GM23338 (cell line): ENCODE measurements at regions not wholly inside any gene's neighbourhood (a gene's known extent, or its start where the extent isn't known, plus 50 kb on each side); places are given as distances from the start of the nearest gene placed in this dataset.

Source experiments
- ATAC-seq: fragments of 200-7000 bp; cut with Tn5 transposase; 3 replicates; pipeline ENCODE4 v1.9.1; 2020
- DNase-seq: peaks from one replicate; pipeline ENCODE4 v3.0.0-alpha.2; 2015; ENCODE audit warnings: low spot score
- H2AFZ ChIP-seq: fragments of 200-600 bp; sonication (generic); 2 replicates; pipeline ENCODE4 v1.8.0; 2016; ENCODE audit warnings: antibody characterized with exemption, mild to moderate bottlenecking, moderate library complexity
- H3F3A ChIP-seq: fragments of 200-600 bp; sonication (generic); replicated peaks from 2 replicates; pipeline ENCODE4 v1.8.0; 2017; ENCODE audit warnings: antibody characterized with exemption, mixed run types, low read depth
- H3K27ac ChIP-seq: fragments of 200-600 bp; sonication (generic); 2 replicates; pipeline ENCODE4 v1.6.1; 2016; ENCODE audit warnings: low read depth
- H3K27me3 ChIP-seq: fragments of 200-600 bp; sonication (generic); 2 replicates; pipeline ENCODE4 v1.8.0; 2016; ENCODE audit warnings: mild to moderate bottlenecking, mixed run types, moderate library complexity; ENCODE audit not compliant: insufficient read depth
- H3K36me3 ChIP-seq: fragments of 200-600 bp; sonication (generic); 2 replicates; pipeline ENCODE4 v1.8.0; 2016; ENCODE audit warnings: mild to moderate bottlenecking; ENCODE audit not compliant: insufficient read depth
- H3K4me1 ChIP-seq: fragments of 200-600 bp; sonication (generic); 2 replicates; pipeline ENCODE4 v1.8.0; 2016; ENCODE audit warnings: mild to moderate bottlenecking, moderate library complexity; ENCODE audit not compliant: insufficient read depth
- H3K4me2 ChIP-seq: fragments of 200-600 bp; sonication (generic); 2 replicates; pipeline ENCODE4 v1.7.1; 2017; ENCODE audit warnings: mixed run types
- H3K4me3 ChIP-seq: fragments of 200-600 bp; sonication (generic); 2 replicates; pipeline ENCODE4 v1.6.1; 2016; ENCODE audit warnings: mixed run types
- H3K79me2 ChIP-seq: fragments of 200-600 bp; sonication (generic); replicated peaks from 2 replicates; pipeline ENCODE4 v1.8.0; 2017; ENCODE audit warnings: mild to moderate bottlenecking; ENCODE audit not compliant: insufficient read depth
- H3K9me2 ChIP-seq: fragments of 200-600 bp; sonication (generic); 2 replicates; pipeline ENCODE4 v1.8.0; 2017; ENCODE audit not compliant: insufficient read depth
- H4K20me1 ChIP-seq: fragments of 200-600 bp; sonication (generic); replicated peaks from 2 replicates; pipeline ENCODE4 v1.8.0; 2017; ENCODE audit warnings: mild to moderate bottlenecking; ENCODE audit not compliant: insufficient read depth
- H3K27ac Mint-ChIP-seq: 2 replicates; pipeline ENCODE4 v1.8.0; 2020; ENCODE audit warnings: inconsistent platforms, mild to moderate bottlenecking, moderate library complexity, mixed read lengths
- H3K27me3 Mint-ChIP-seq: 3 replicates; pipeline ENCODE4 v1.8.0; 2022; ENCODE audit warnings: low read depth, mild to moderate bottlenecking, moderate library complexity, mixed read lengths, inconsistent platforms; ENCODE audit not compliant: insufficient read depth, poor library complexity
- H3K36me3 Mint-ChIP-seq: 3 replicates; pipeline ENCODE4 v1.8.0; 2021; ENCODE audit warnings: low read depth, mild to moderate bottlenecking, inconsistent platforms, moderate library complexity, mixed read lengths
- H3K4me1 Mint-ChIP-seq: 3 replicates; pipeline ENCODE4 v1.8.0; 2020; ENCODE audit warnings: mild to moderate bottlenecking, inconsistent platforms, mixed read lengths
- H3K4me3 Mint-ChIP-seq: 3 replicates; pipeline ENCODE4 v1.8.0; 2021; ENCODE audit warnings: moderate library complexity, mild to moderate bottlenecking, inconsistent platforms, mixed read lengths
- H3K9me3 Mint-ChIP-seq: 3 replicates; pipeline ENCODE4 v1.8.0; 2020; ENCODE audit warnings: moderate library complexity, mild to moderate bottlenecking, inconsistent platforms, mixed read lengths
- CREB1 ChIP-seq: fragments of 250-450 bp; sonication (Bioruptor Pico); IDR thresholded peaks from 2 replicates; pipeline ENCODE4 v1.5.0; 2020; ENCODE audit warnings: low read depth, mild to moderate bottlenecking, moderate library complexity
- CTCF ChIP-seq, 2 experiments: fragments of 200-600 bp in 1 of 2; sonication (generic) in 1 of 2; conservative IDR thresholded peaks; 2 replicates each; pipeline versions ENCODE4 v1.5.1 to v1.6.1; 2016 to 2017; ENCODE audit warnings: antibody characterized with exemption in 2 of 2, low read depth in 2 of 2, mild to moderate bottlenecking in 2 of 2, moderate library complexity in 1 of 2
- ETS1 ChIP-seq: IDR thresholded peaks from 2 replicates; pipeline ENCODE4 v1.6.1; 2016; ENCODE audit warnings: antibody characterized with exemption
- EZH2 ChIP-seq: fragments of 200-600 bp; sonication (generic); IDR thresholded peaks from one replicate; pipeline ENCODE4 v1.8.0; 2017; ENCODE audit warnings: antibody characterized with exemption, mild to moderate bottlenecking, low read depth; ENCODE audit not compliant: unreplicated experiment
- EZH2phosphoT487 ChIP-seq: fragments of 200-600 bp; sonication (generic); IDR thresholded peaks from one replicate; pipeline ENCODE4 v1.8.1; 2018; ENCODE audit warnings: antibody characterized with exemption; ENCODE audit not compliant: unreplicated experiment
- JUNB ChIP-seq: IDR thresholded peaks from one replicate; pipeline ENCODE4 v1.6.1; 2016; ENCODE audit warnings: antibody characterized with exemption; ENCODE audit not compliant: unreplicated experiment
- NANOG ChIP-seq: IDR thresholded peaks from 2 replicates; pipeline ENCODE4 v1.6.1; 2016; ENCODE audit warnings: antibody characterized with exemption, borderline replicate concordance
- POLR2AphosphoS5 ChIP-seq: IDR thresholded peaks from 2 replicates; pipeline ENCODE4 v1.6.1; 2016; ENCODE audit warnings: antibody characterized with exemption, low read depth
- STAT1 ChIP-seq: IDR thresholded peaks from one replicate; pipeline ENCODE4 v1.6.1; 2016; ENCODE audit warnings: antibody characterized with exemption; ENCODE audit not compliant: unreplicated experiment
- ZNF114 ChIP-seq: fragments of 250-450 bp; sonication (Bioruptor Pico); IDR thresholded peaks from 2 replicates; pipeline ENCODE4 v1.5.0; 2020; ENCODE audit warnings: mild to moderate bottlenecking, moderate library complexity
- ZNF331 ChIP-seq: fragments of 250-450 bp; sonication (Bioruptor Pico); IDR thresholded peaks from 2 replicates; pipeline ENCODE4 v1.5.0; 2020; ENCODE audit warnings: low read depth, mild to moderate bottlenecking, moderate library complexity
- ZNF462 ChIP-seq: fragments of 250-450 bp; sonication (Bioruptor Pico); IDR thresholded peaks from 2 replicates; pipeline ENCODE4 v1.5.0; 2020; ENCODE audit warnings: mild to moderate bottlenecking, moderate library complexity
- TF ChIP-seq, protein P1 (sequence below): IDR thresholded peaks from one replicate; pipeline ENCODE4 v1.6.1; 2018; ENCODE audit warnings: antibody characterized with exemption; ENCODE audit not compliant: unreplicated experiment

DNA sequence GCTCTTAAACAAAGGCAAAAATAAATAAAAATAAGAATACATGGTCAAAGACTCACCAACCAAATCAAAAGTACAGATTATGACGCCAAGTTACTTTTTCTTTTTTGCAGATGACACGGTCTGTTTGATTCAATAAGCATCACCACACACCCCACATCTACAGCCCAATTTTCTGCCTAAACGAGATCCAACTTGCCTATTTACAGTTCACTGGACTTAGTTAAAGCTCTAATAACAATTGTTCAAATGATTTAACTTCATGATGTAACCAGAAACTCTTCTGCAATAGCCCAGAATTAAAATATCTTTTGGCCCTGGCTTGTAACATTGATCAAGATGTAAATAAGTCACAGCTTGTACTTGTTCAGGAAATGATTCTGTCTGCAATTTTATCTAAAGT, 590.3 kb upstream of the C9orf72 start:
- H3K27ac ChIP-seq: no peak overlapping the region
- no peaks in the 10 kb centered on the region for H3K36me3 ChIP-seq
- H4K20me1 ChIP-seq: no peaks in the 10 kb centered on the region
- DNase-seq: no peak
- Mint-ChIP-seq H3K36me3 (no peaks in the 10 kb centered on the region), H3K4me1 (no peaks in the 10 kb centered on the region), H3K4me3 (no peak overlapping the region), H3K27me3 (no peaks in the 10 kb centered on the region), H3K27ac (no peak overlapping the region), H3K9me3 (no peaks in the 10 kb centered on the region)
- H2AFZ ChIP-seq: no peak overlapping the region
- H3F3A ChIP-seq: no peaks in the 10 kb centered on the region
- no peak for TF ChIP-seq JUNB
- no peak for TF ChIP-seq STAT1
- TF ChIP-seq NANOG: no peak
- TF ChIP-seq CREB1 (CRISPR knock-in tag): no peak
- no peak for TF ChIP-seq CTCF (conservative IDR thresholded peaks at IDR 0.05; ENCODE audit: low read depth in 2 of 2)
- TF ChIP-seq EZH2: no peak
- no peak for TF ChIP-seq ZNF331 (CRISPR knock-in tag)
- no peak for TF ChIP-seq EZH2phosphoT487
- TF ChIP-seq ETS1: no peak
- no peak for TF ChIP-seq ZNF462 (CRISPR knock-in tag)
- no peak for TF ChIP-seq POLR2AphosphoS5
- TF ChIP-seq, protein P1, sequence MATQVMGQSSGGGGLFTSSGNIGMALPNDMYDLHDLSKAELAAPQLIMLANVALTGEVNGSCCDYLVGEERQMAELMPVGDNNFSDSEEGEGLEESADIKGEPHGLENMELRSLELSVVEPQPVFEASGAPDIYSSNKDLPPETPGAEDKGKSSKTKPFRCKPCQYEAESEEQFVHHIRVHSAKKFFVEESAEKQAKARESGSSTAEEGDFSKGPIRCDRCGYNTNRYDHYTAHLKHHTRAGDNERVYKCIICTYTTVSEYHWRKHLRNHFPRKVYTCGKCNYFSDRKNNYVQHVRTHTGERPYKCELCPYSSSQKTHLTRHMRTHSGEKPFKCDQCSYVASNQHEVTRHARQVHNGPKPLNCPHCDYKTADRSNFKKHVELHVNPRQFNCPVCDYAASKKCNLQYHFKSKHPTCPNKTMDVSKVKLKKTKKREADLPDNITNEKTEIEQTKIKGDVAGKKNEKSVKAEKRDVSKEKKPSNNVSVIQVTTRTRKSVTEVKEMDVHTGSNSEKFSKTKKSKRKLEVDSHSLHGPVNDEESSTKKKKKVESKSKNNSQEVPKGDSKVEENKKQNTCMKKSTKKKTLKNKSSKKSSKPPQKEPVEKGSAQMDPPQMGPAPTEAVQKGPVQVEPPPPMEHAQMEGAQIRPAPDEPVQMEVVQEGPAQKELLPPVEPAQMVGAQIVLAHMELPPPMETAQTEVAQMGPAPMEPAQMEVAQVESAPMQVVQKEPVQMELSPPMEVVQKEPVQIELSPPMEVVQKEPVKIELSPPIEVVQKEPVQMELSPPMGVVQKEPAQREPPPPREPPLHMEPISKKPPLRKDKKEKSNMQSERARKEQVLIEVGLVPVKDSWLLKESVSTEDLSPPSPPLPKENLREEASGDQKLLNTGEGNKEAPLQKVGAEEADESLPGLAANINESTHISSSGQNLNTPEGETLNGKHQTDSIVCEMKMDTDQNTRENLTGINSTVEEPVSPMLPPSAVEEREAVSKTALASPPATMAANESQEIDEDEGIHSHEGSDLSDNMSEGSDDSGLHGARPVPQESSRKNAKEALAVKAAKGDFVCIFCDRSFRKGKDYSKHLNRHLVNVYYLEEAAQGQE: no peak
- no peak for TF ChIP-seq ZNF114 (CRISPR knock-in tag)
- H3K79me2 ChIP-seq: no peaks in the 10 kb centered on the region
- H3K27me3 ChIP-seq: no peaks in the 10 kb centered on the region
- no peak for ATAC-seq
- no peaks in the 10 kb centered on the region for H3K4me1 ChIP-seq
- no peak overlapping the region for H3K4me2 ChIP-seq
- no peaks in the 10 kb centered on the region; the same call in 1 of the 2 replicates for H3K9me2 ChIP-seq
- H3K4me3 ChIP-seq: no peak overlapping the region
